ENCODE measurements at regions not wholly inside any gene's neighbourhood (a gene's known extent, or its start where the extent isn't known, plus 50 kb on each side); places are given as distances from the start of the nearest gene placed in this dataset.

GRCh38 chr5:101785090-101785489 lies 511.0 kb downstream of the SLCO4C1 start (continued):
- TF ChIP-seq, protein P1, sequence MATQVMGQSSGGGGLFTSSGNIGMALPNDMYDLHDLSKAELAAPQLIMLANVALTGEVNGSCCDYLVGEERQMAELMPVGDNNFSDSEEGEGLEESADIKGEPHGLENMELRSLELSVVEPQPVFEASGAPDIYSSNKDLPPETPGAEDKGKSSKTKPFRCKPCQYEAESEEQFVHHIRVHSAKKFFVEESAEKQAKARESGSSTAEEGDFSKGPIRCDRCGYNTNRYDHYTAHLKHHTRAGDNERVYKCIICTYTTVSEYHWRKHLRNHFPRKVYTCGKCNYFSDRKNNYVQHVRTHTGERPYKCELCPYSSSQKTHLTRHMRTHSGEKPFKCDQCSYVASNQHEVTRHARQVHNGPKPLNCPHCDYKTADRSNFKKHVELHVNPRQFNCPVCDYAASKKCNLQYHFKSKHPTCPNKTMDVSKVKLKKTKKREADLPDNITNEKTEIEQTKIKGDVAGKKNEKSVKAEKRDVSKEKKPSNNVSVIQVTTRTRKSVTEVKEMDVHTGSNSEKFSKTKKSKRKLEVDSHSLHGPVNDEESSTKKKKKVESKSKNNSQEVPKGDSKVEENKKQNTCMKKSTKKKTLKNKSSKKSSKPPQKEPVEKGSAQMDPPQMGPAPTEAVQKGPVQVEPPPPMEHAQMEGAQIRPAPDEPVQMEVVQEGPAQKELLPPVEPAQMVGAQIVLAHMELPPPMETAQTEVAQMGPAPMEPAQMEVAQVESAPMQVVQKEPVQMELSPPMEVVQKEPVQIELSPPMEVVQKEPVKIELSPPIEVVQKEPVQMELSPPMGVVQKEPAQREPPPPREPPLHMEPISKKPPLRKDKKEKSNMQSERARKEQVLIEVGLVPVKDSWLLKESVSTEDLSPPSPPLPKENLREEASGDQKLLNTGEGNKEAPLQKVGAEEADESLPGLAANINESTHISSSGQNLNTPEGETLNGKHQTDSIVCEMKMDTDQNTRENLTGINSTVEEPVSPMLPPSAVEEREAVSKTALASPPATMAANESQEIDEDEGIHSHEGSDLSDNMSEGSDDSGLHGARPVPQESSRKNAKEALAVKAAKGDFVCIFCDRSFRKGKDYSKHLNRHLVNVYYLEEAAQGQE (IDR thresholded peaks at IDR 0.05; ENCODE audit: borderline replicate concordance): no peak
- TF ChIP-seq, protein P1 (CRISPR knock-in tag; IDR thresholded peaks at IDR 0.05; ENCODE audit: low read depth): no peak
- TF ChIP-seq MEF2D (tag; conservative IDR thresholded peaks at IDR 0.05; ENCODE audit: low read depth) (no peak), MBD2 (IDR thresholded peaks at IDR 0.05; ENCODE audit: borderline replicate concordance, low read depth) (no peak), KLF16 (IDR thresholded peaks at IDR 0.05) (no peak)

Data from K562 (cell line).